C1 segment of cervical spinal cord (tissue), 14 donors: ENCODE measurements at regions not wholly inside any gene's neighbourhood (a gene's known extent, or its start where the extent isn't known, plus 50 kb on each side); places are given as distances from the start of the nearest gene placed in this dataset.

Experiments
- DNase-seq, 14 donors: peaks; one replicate each; lab custom pipeline; 2025; lab: John Stamatoyannopoulos, UW

- no peak for DNase-seq
These were observed 439.0 kb downstream of the GPM6A start for GRCh38 chr4:175373031-175373430.

GRCh38 chr4:175374459-175374858 is 437.6 kb downstream of the GPM6A start:
- no peak for DNase-seq

GRCh38 chr4:175376287-175376977 is 435.6 kb downstream of the GPM6A start:
- no peak for DNase-seq

- DNase-seq: no peak
These were observed 434.9 kb downstream of the GPM6A start for GRCh38 chr4:175377203-175377602.

- DNase-seq: no peak
These were observed 433.7 kb downstream of the GPM6A start for GRCh38 chr4:175378372-175378771.

- DNase-seq: no peak
These were observed 431.2 kb downstream of the GPM6A start for GRCh38 chr4:175380841-175381240.

- DNase-seq: no peak
These were observed 426.3 kb downstream of the GPM6A start for GRCh38 chr4:175385797-175386196.

- no peak for DNase-seq
These were observed 425.1 kb downstream of the GPM6A start for GRCh38 chr4:175386776-175387507.

- DNase-seq: no peak
These were observed 417.9 kb downstream of the GPM6A start for GRCh38 chr4:175394208-175394607.

GRCh38 chr4:175405961-175406360 is 406.1 kb downstream of the GPM6A start:
- no peak for DNase-seq

GRCh38 chr4:175407926-175408325 is 404.1 kb downstream of the GPM6A start:
- no peak for DNase-seq

- DNase-seq: no peak
These were observed 400.8 kb downstream of the GPM6A start for GRCh38 chr4:175411251-175411650.

GRCh38 chr4:175412161-175412560 is 399.9 kb downstream of the GPM6A start:
- DNase-seq: no peak

- DNase-seq: no peak
These were observed 399.3 kb downstream of the GPM6A start for GRCh38 chr4:175412746-175413145.

GRCh38 chr4:175413561-175413960 is 398.5 kb downstream of the GPM6A start:
- no peak for DNase-seq

GRCh38 chr4:175414602-175415001 is 397.5 kb downstream of the GPM6A start:
- no peak for DNase-seq

GRCh38 chr4:175418516-175418915 is 393.5 kb downstream of the GPM6A start:
- DNase-seq: no peak

- no peak for DNase-seq
These were observed 392.8 kb downstream of the GPM6A start for GRCh38 chr4:175419236-175419718.

GRCh38 chr4:175421506-175421905 is 390.6 kb downstream of the GPM6A start:
- DNase-seq: no peak

GRCh38 chr4:175422331-175422730 is 389.7 kb downstream of the GPM6A start:
- DNase-seq: no peak

- no peak for DNase-seq
These were observed 388.0 kb downstream of the GPM6A start for GRCh38 chr4:175424111-175424510.

- DNase-seq: no peak
These were observed 384.3 kb downstream of the GPM6A start for GRCh38 chr4:175427751-175428150.

GRCh38 chr4:175431694-175432093 is 380.4 kb downstream of the GPM6A start:
- no peak for DNase-seq
